ENCODE measurements at regions not wholly inside any gene's neighbourhood (a gene's known extent, or its start where the extent isn't known, plus 50 kb on each side); places are given as distances from the start of the nearest gene placed in this dataset.

DNA sequence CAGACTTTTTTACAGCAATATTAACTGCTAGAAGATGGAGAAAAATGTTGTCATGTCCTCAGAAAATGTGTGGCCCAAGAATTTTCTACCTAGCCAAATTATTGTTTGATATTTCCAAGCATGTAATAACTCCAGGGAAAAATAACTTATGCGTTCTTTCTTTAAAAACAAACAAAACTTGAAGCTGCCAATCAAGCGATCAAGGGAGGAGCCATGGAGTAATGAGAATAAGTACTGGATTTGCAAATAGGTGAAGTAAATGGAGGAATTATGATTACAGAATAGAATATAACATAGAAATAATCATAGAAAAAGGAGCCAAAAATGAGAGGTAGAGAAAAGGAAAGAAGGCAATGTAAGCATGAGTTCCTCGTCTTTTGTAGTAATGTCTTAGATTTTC is 225.3 kb downstream of the DLEU7 start:
- ChIA-PET POLR2A (interaction anchor here (0.7 kb wide), 1 partner anchor 606 kb away, joined by 3 read pairs; no protein-coding TSS in a partner anchor), CTCF (no interaction called here)

DNA sequence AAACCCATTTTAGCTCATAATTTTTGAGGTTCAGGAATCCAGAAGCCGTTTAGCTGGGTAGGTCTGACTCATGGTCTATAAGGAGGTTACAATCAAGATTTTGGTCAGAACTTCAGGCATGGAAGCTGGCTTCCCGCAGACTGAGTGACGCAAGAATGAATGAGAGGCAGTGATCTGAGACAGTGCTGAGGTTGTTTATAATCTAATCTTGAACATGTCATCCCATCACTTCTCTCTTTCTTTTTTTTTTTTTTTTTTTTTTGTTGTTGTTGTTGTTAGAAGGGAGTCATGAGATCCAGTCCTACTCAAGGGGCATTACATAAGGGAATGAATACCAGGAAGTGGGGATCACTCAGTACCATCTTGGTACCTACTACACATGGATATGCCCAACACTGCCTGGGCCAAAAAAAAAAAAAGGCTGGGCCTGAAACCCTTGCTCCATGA is 217.4 kb downstream of the DLEU7 start:
- TF ChIP-seq SETDB1 (IDR thresholded peaks at IDR 0.05; ENCODE audit: insufficient read length, low read length), result no peak
- no peak for TF ChIP-seq ZNF561 (tag by site-specific recombination; IDR thresholded peaks at IDR 0.05; ENCODE audit: borderline replicate concordance)
- no peak for TF ChIP-seq ZNF175 (tag by site-specific recombination; IDR thresholded peaks at IDR 0.05)
- no peak for TF ChIP-seq ZNF248 (tag by site-specific recombination; IDR thresholded peaks at IDR 0.05)
- no peak for TF ChIP-seq PBX3 (CRISPR knock-in tag; IDR thresholded peaks at IDR 0.05)
- TF ChIP-seq PRDM1 (tag by site-specific recombination; IDR thresholded peaks at IDR 0.05), result no peak
- TF ChIP-seq, protein P1, sequence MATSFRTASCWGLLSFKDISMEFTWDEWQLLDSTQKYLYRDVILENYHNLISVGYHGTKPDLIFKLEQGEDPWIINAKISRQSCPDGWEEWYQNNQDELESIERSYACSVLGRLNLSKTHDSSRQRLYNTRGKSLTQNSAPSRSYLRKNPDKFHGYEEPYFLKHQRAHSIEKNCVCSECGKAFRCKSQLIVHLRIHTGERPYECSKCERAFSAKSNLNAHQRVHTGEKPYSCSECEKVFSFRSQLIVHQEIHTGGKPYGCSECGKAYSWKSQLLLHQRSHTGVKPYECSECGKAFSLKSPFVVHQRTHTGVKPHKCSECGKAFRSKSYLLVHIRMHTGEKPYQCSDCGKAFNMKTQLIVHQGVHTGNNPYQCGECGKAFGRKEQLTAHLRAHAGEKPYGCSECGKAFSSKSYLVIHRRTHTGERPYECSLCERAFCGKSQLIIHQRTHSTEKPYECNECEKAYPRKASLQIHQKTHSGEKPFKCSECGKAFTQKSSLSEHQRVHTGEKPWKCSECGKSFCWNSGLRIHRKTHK (tag by site-specific recombination; IDR thresholded peaks at IDR 0.05), result no peak
- no peak for TF ChIP-seq ZNF513 (tag by site-specific recombination; IDR thresholded peaks at IDR 0.05)
- no peak for TF ChIP-seq GLI2 (tag by site-specific recombination; IDR thresholded peaks at IDR 0.05; ENCODE audit: borderline replicate concordance, low read depth)
- TF ChIP-seq ZIC2 (tag by site-specific recombination; IDR thresholded peaks at IDR 0.05), result no peak
- no peak for TF ChIP-seq HOXC10 (CRISPR knock-in tag; IDR thresholded peaks at IDR 0.05)
- no peak for TF ChIP-seq ZBTB20 (tag by site-specific recombination; IDR thresholded peaks at IDR 0.05)
- no peak for TF ChIP-seq ZNF776 (tag by site-specific recombination; IDR thresholded peaks at IDR 0.05; ENCODE audit: borderline replicate concordance)
- TF ChIP-seq REST (tag by site-specific recombination; IDR thresholded peaks at IDR 0.05), result no peak
- no peak for TF ChIP-seq ZNF76 (tag by site-specific recombination; IDR thresholded peaks at IDR 0.05; ENCODE audit: borderline replicate concordance, low read depth)
- TF ChIP-seq ZSCAN5A (tag by site-specific recombination; IDR thresholded peaks at IDR 0.05), result no peak
- no peak for TF ChIP-seq ZFP3 (tag by site-specific recombination; IDR thresholded peaks at IDR 0.05; ENCODE audit: low read depth)
- CTCF ChIA-PET, result interaction anchor here (0.6 kb wide), 1 partner anchor 157 kb away, joined by 3 read pairs; no protein-coding TSS in a partner anchor
- POLR2A ChIA-PET, result no interaction called here
- H3K36me3 ChIP-seq (ENCODE audit: control insufficient read depth in 2 of 2, insufficient read depth in 1 of 2, low read length in 2 of 2), result no peaks in the 10 kb centered on the region
- no peak overlapping the region for H3K27ac ChIP-seq (ENCODE audit: extremely low read depth, low read depth, low read length)
- H3K9me3 ChIP-seq (ENCODE audit: control insufficient read depth, insufficient read depth, low read depth, low read length), result no peaks in the 10 kb centered on the region
- H3K4me1 ChIP-seq (ENCODE audit: control insufficient read depth, insufficient read depth, low read length), result no peaks in the 10 kb centered on the region
- H3K4me3 ChIP-seq (ENCODE audit: low read depth, low read length), result no peak overlapping the region

More for the DNA sequence above, 225.3 kb downstream of the DLEU7 start:
- H3K4me3 ChIP-seq (ENCODE audit: low read depth, low read length), result no peak overlapping the region
- TF ChIP-seq, protein P2, sequence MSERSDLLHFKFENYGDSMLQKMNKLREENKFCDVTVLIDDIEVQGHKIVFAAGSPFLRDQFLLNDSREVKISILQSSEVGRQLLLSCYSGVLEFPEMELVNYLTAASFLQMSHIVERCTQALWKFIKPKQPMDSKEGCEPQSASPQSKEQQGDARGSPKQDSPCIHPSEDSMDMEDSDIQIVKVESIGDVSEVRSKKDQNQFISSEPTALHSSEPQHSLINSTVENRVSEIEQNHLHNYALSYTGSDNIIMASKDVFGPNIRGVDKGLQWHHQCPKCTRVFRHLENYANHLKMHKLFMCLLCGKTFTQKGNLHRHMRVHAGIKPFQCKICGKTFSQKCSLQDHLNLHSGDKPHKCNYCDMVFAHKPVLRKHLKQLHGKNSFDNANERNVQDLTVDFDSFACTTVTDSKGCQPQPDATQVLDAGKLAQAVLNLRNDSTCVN (tag by site-specific recombination; optimal IDR thresholded peaks at IDR 0.05), result no peak
- TF ChIP-seq ZNF354C (tag by site-specific recombination; IDR thresholded peaks at IDR 0.05; ENCODE audit: borderline replicate concordance, low read depth) (no peak), SCRT2 (tag by site-specific recombination; IDR thresholded peaks at IDR 0.05) (no peak), ZNF555 (tag by site-specific recombination; conservative IDR thresholded peaks at IDR 0.05) (no peak), ZNF292 (tag by site-specific recombination; IDR thresholded peaks at IDR 0.05; ENCODE audit: borderline replicate concordance, low read depth) (no peak)
- no peak overlapping the region for H3K27ac ChIP-seq (ENCODE audit: extremely low read depth, low read depth, low read length)
- no peaks in the 10 kb centered on the region for H3K36me3 ChIP-seq (ENCODE audit: control insufficient read depth in 2 of 2, insufficient read depth in 1 of 2, low read length in 2 of 2)
- H3K9me3 ChIP-seq (ENCODE audit: control insufficient read depth, insufficient read depth, low read depth, low read length), result no peaks in the 10 kb centered on the region
- H3K4me1 ChIP-seq (ENCODE audit: control insufficient read depth, insufficient read depth, low read length), result peaks cover 6% of the 10 kb centered on the region; the same call in 1 of the 2 replicates

Measured in HEK293 (cell line).